ENCODE measurements at regions not wholly inside any gene's neighbourhood (a gene's known extent, or its start where the extent isn't known, plus 50 kb on each side); places are given as distances from the start of the nearest gene placed in this dataset.
"Not testable (repeated sequence)": the region's sequence is repeated elsewhere in the genome, so short reads cannot be mapped to it uniquely, and the experiment has no call there.

DNA sequence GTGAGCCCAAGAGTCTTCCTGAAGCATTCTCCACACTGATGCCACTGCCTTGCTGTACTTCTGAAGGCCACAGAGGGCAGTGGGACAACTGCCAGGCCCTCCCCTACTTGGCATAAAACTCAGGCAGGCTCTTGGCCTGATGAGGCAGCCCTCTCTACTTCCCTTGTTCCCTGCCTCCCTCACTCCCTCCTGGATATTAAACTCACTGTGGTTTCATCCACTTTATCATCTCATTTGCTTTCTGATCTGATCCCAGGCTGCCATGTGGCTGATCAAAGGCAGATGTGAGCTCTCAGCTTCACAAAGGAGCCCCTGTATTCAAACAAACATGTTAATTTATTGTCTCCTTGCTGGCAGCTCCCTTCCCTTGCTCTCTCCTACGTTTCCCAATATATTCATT lies 533.5 kb downstream of the IGSF11 start:
- no peak for DNase-seq

- DNase-seq: no peak
Measured at GRCh38 chr3:118504906-118505305, 529.7 kb downstream of the IGSF11 start.

- no peak for DNase-seq
Measured at GRCh38 chr3:118505784-118506183, 528.9 kb downstream of the IGSF11 start.

DNA sequence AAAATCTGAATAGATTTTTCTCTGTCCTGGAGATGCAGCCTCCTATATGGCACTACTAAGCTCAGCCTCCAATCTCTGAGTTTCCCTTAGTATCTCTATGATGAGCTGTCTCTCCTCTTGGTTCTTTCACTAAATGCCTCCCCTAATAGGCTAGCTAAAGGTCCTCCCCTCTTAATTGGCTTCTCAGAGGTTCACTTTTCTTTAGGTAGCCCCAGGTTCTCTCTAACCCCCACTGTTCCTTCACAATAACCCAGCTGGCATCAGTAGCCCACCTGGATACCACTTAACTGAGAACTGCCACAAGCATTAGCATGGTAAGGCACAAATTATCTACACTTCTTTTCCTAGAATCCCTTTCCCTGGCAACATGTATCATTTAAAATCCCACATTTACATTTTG lies 523.2 kb downstream of the IGSF11 start:
- no peak for DNase-seq

- no peak for DNase-seq
Measured at GRCh38 chr3:118512301-118512700, 522.3 kb downstream of the IGSF11 start.

GRCh38 chr3:118525077-118525476 lies 509.6 kb downstream of the IGSF11 start:
- no peak for DNase-seq

- no peak for DNase-seq
Measured at GRCh38 chr3:118526758-118527513, 507.7 kb downstream of the IGSF11 start.

GRCh38 chr3:118527514-118528044 lies 507.1 kb downstream of the IGSF11 start:
- DNase-seq: no peak

DNA sequence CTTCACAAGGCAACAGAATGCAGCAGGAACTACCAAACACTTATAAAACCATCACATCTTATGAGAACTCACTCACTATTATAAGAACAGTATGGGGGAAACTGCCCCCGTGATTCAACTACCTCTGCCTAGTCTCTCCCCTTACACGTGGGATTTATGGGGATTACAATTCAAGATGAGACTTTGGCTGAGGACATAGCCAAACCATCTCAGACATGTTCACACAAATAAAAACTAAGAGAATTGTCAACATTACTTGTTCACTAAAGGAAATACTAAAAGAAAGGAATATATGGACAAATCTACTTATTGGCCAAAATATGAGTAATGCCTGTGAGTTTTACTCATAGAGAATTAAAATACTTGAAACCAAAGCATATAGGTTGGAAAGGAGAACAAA lies 505.1 kb downstream of the IGSF11 start:
- no peak for DNase-seq

DNA sequence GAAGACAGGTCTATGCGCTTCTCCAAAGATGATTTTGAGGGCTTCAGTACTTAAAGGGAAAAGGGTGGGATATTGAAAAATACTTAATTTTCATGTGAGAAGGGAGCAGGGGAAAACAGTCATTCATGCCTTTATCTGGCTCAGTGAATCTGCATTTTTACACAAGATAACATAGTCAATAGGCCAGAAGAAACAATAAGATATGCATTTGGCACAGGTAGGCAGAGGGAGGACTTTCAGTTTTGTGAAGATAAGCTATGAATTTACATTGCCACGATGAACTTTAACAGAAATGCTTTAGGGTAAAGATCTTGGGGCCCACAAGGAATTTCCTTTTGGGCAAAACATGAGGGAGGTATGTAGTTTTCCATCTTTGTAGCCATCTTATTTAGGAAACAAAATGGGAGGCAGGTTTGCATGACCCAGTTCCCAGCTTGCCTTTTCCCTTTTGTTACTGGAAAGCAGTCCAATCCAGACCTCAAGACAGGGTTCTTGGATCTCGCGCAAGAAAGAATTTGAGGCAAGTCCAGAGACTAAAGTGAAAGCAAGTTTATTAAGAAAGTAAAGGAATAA lies 504.2 kb downstream of the IGSF11 start:
- no peak for DNase-seq

- DNase-seq: not testable (repeated sequence)
Measured at GRCh38 chr3:118530927-118531356, 503.7 kb downstream of the IGSF11 start.

- DNase-seq: no peak
Measured at GRCh38 chr3:118531816-118532215, 502.8 kb downstream of the IGSF11 start.

DNA sequence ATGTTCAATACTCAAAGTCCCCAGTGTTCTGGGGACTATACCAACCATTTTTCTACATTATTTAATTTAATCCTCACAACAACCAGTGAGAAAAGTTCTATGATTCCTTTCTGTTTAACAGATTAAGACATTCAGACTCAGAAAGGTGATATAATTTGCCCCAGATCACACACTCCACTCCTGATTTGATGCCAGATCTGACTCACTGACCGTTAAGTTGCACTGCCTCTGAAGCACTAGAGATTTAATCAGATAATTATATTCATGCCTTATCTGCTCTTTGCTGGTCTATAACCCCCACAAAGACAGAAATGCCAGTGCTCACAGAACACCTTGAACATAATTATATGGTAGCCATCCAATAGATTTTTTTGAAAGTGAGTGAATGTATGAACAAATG lies 501.0 kb downstream of the IGSF11 start:
- no peak for DNase-seq

- no peak for DNase-seq
Measured at GRCh38 chr3:118534519-118534918, 500.1 kb downstream of the IGSF11 start.

DNA sequence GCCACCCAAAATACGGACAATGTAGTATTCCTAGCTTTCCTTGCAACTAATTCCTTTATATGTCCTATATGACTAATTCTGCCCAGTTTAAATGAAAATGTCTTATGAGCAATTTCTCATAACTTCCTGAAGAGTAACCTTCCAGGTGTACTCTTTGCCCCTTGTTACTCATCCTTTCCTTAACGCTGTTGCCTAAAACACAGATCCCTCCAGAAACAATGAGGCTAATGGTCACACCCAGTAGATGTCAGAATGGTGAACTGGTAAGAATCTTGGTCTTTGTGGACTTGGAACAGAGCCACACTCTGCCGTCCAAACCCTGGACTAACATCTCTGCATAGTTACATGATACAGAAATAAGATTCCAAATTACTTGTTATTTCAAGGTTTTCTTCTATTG lies 497.9 kb downstream of the IGSF11 start:
- DNase-seq: no peak

GRCh38 chr3:118537454-118537853 lies 497.2 kb downstream of the IGSF11 start:
- no peak for DNase-seq

GRCh38 chr3:118538187-118538586 lies 496.5 kb downstream of the IGSF11 start:
- no peak for DNase-seq

DNA sequence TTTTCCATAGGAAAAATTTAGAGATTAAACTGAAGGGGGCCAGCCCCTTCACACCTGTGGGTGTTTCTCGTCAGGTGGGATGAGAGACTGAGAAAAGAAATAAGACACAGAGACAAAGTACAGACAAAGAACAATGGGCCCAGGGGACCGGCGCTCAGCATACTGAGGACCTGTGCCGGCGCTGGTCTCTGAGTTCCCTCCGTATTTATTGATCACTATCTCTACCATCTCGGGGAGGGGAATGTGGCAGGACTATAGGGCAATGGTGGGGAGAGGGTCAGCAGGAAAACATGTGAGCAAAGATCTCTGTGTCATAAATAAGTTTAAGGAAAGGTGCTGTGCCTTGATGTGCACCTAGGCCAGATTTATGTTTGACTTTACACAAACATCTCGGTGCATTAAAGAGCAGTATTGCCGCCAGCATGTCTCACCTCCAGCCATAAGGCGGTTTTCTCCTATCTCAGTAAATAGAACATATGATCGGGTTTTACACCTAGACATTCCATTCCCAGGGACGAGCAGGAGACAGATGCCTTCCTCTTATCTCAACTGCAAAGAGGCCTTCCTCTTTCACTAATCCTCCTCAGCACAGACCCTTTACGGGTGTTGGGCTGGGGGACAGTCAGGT lies 494.7 kb downstream of the IGSF11 start:
- not testable (repeated sequence) for DNase-seq

- not testable (repeated sequence) for DNase-seq
Measured at GRCh38 chr3:118540448-118540821, 494.2 kb downstream of the IGSF11 start.

DNA sequence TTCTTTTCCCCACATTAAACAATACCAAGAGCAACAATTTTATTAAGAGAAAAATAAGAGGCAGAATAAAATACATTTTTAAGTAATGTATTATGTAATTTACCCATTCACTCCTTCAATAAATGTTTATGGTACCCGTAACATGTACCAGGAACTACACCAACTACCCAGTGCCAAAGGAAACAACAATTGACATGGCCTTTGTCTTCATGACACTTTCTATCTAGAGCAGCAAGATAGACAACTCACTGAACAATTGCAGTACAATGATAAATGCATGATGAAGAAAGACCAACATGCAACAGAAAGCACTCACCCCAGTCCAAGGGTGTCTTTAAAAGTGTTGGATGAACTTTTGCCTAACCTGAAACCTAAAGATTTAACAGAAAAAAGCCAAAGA lies 493.8 kb downstream of the IGSF11 start:
- no peak for DNase-seq

DNA sequence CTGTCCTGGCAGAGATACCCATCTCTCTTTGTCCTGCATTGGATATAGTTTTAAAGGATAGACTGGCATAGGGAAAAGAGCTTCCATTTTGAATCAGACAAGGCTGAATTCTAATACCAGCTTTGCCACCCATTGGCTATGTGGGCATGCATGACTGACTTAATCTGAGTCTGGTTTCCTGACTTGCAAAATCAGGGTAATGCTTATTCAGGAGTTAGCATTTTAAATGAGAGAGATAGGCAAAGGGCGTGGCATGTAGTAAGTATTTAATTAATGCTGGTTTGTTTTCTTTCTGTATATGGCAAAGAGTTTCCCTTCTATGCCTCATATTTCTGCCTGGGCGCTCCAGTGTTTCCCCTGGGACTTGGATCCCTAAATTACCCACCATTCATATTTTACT lies 492.9 kb downstream of the IGSF11 start:
- DNase-seq: no peak

- DNase-seq: no peak
Measured at GRCh38 chr3:118543832-118544231, 490.8 kb downstream of the IGSF11 start.

DNA sequence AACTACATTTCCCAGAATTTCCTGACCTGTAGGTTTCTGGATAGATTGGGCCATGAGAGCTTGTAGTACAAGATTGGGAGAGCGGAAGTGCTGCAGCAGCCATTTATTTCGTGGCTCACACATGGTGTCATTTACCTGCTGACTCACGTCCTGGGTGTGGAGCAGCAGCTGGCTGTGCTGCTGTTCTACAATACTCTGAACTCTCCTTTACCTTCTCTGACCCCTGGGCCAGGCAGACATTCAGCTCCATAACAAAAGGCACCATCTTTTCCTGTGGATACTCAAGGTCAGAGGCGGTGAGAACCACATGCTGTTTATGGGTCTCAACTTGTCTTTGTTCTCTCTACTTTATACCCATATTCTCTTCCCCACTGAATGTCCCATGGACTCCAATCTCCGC lies 490.2 kb downstream of the IGSF11 start:
- no peak for DNase-seq

DNA sequence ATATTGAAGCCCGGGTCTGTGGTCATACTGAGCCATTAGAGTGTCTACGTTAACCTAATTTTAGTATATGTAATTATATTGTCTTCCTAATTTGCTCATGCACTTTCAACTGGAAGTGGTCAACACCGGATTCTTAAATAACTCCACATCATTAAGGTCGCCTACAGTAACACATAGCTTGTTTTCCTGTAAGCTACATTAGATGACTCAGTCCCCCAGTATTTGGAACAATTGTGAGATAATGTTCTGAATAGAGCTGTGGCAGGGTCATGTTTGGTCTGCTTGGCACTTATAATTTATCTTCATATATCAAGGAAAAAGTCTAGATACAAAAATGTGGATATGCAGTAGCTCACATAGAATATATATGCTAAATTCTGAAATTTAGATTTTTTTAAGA lies 486.2 kb downstream of the IGSF11 start:
- no peak for DNase-seq

All from NCI-H748 treated with DMSO at 0.1 percent for 48 hours (cell line).